ENCODE measurements at regions not wholly inside any gene's neighbourhood (a gene's known extent, or its start where the extent isn't known, plus 50 kb on each side); places are given as distances from the start of the nearest gene placed in this dataset.
"Not testable (repeated sequence)": the region's sequence is repeated elsewhere in the genome, so short reads cannot be mapped to it uniquely, and the experiment has no call there.

DNA sequence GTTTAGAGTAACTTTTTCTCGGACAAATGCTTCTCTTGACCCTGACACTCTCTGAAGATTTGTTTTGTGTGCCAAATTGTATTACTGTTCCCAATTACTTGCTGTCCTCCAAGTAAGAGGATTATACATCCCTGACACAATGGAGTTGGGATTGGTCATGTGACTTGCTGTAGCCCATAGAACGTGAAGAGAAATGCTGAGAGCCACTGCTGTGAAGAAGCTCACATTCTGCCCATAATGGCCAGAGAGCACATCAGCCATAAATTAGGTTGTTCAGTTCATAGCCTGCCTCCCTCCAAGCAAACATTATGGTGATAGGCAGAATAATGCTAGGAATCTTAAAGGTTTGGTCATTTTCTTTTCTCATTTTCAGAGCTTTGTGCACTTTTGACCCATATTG, 127.5 kb downstream of the SPATA31A6 start:
- not testable (repeated sequence) for TF ChIP-seq POLR2AphosphoS5, EP300, POLR2A (IDR thresholded peaks at IDR 0.05)
- TF ChIP-seq, protein P1, sequence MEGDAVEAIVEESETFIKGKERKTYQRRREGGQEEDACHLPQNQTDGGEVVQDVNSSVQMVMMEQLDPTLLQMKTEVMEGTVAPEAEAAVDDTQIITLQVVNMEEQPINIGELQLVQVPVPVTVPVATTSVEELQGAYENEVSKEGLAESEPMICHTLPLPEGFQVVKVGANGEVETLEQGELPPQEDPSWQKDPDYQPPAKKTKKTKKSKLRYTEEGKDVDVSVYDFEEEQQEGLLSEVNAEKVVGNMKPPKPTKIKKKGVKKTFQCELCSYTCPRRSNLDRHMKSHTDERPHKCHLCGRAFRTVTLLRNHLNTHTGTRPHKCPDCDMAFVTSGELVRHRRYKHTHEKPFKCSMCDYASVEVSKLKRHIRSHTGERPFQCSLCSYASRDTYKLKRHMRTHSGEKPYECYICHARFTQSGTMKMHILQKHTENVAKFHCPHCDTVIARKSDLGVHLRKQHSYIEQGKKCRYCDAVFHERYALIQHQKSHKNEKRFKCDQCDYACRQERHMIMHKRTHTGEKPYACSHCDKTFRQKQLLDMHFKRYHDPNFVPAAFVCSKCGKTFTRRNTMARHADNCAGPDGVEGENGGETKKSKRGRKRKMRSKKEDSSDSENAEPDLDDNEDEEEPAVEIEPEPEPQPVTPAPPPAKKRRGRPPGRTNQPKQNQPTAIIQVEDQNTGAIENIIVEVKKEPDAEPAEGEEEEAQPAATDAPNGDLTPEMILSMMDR (IDR thresholded peaks at IDR 0.05), result not testable (repeated sequence)

All from stomach (tissue), 4 donors.